GM18519 (cell line): ENCODE measurements at regions not wholly inside any gene's neighbourhood (a gene's known extent, or its start where the extent isn't known, plus 50 kb on each side); places are given as distances from the start of the nearest gene placed in this dataset.

Source experiments
- ATAC-seq: cut with Tn5 transposase; IDR thresholded peaks from one replicate; pipeline ENCODE4 v1.9.1; 2021; ENCODE audit warnings: mild to moderate bottlenecking, moderate library complexity; ENCODE audit not compliant: unreplicated experiment, low FRiP score

GRCh38 chr14:76929927-76930326 is 98.6 kb downstream of the IRF2BPL start:
- ATAC-seq: no peak

GRCh38 chr14:76927971-76928700 is 100.4 kb downstream of the IRF2BPL start:
- no peak for ATAC-seq

GRCh38 chr14:76926521-76927251 is 100.5 kb downstream of the LRRC74A start:
- ATAC-seq: peak; percentile 62

GRCh38 chr14:76925097-76925441 is 98.9 kb downstream of the LRRC74A start:
- no peak for ATAC-seq

GRCh38 chr14:76924371-76925096 is 98.3 kb downstream of the LRRC74A start:
- no peak for ATAC-seq

GRCh38 chr14:76923431-76924370 is 97.5 kb downstream of the LRRC74A start:
- no peak for ATAC-seq

GRCh38 chr14:76922584-76922983 is 96.4 kb downstream of the LRRC74A start:
- no peak for ATAC-seq

- ATAC-seq: no peak
Measured at GRCh38 chr14:76922092-76922491, 95.9 kb downstream of the LRRC74A start.

- ATAC-seq: no peak
Measured at GRCh38 chr14:76921088-76921399, 94.8 kb downstream of the LRRC74A start.

GRCh38 chr14:76920331-76921087 is 94.3 kb downstream of the LRRC74A start:
- no peak for ATAC-seq

GRCh38 chr14:76919431-76920330 is 93.5 kb downstream of the LRRC74A start:
- no peak for ATAC-seq
